ENCODE measurements at regions not wholly inside any gene's neighbourhood (a gene's known extent, or its start where the extent isn't known, plus 50 kb on each side); places are given as distances from the start of the nearest gene placed in this dataset.
"Not testable (repeated sequence)": the region's sequence is repeated elsewhere in the genome, so short reads cannot be mapped to it uniquely, and the experiment has no call there.

GRCh38 chr1:67588178-67588855 is 96.7 kb upstream of the GADD45A start:
- DNase-seq (ENCODE audit: low spot score): no peak

GRCh38 chr1:67589519-67590233 is 95.3 kb upstream of the GADD45A start:
- no peak for DNase-seq (ENCODE audit: low spot score)

GRCh38 chr1:67590329-67590728 is 94.7 kb upstream of the GADD45A start:
- DNase-seq (ENCODE audit: low spot score): no peak

GRCh38 chr1:67594764-67595163 is 90.2 kb upstream of the GADD45A start:
- DNase-seq (ENCODE audit: low spot score): no peak

GRCh38 chr1:67596674-67597073 is 88.3 kb upstream of the GADD45A start:
- DNase-seq (ENCODE audit: low spot score): no peak

- DNase-seq (ENCODE audit: low spot score): no peak
These were observed 87.7 kb upstream of the GADD45A start for GRCh38 chr1:67597336-67597735.

GRCh38 chr1:67599085-67599484 is 85.9 kb upstream of the GADD45A start:
- no peak for DNase-seq (ENCODE audit: low spot score)

- DNase-seq (ENCODE audit: low spot score): no peak
These were observed 83.5 kb upstream of the GADD45A start for GRCh38 chr1:67601539-67601938.

- no peak for DNase-seq (ENCODE audit: low spot score)
These were observed 83.0 kb upstream of the GADD45A start for GRCh38 chr1:67601955-67602354.

- no peak for DNase-seq (ENCODE audit: low spot score)
These were observed 80.2 kb upstream of the GADD45A start for GRCh38 chr1:67604778-67605177.

GRCh38 chr1:67605209-67605780 is 79.7 kb upstream of the GADD45A start:
- DNase-seq (ENCODE audit: low spot score): no peak

GRCh38 chr1:67607286-67607685 is 77.7 kb upstream of the GADD45A start:
- DNase-seq (ENCODE audit: low spot score): no peak

GRCh38 chr1:67607699-67608098 is 77.3 kb upstream of the GADD45A start:
- no peak for DNase-seq (ENCODE audit: low spot score)

- peak; percentile 36 for DNase-seq (ENCODE audit: low spot score)
These were observed 76.1 kb upstream of the GADD45A start for GRCh38 chr1:67608661-67609576.

- DNase-seq (ENCODE audit: low spot score): peak; percentile 8
These were observed 75.2 kb upstream of the GADD45A start for GRCh38 chr1:67609577-67610341.

GRCh38 chr1:67610450-67610849 is 74.6 kb upstream of the GADD45A start:
- DNase-seq (ENCODE audit: low spot score): no peak

- no peak for DNase-seq (ENCODE audit: low spot score)
These were observed 73.2 kb upstream of the GADD45A start for GRCh38 chr1:67611846-67612245.

- peak; percentile 55 for DNase-seq (ENCODE audit: low spot score)
These were observed 72.2 kb upstream of the GADD45A start for GRCh38 chr1:67612788-67613241.

- DNase-seq (ENCODE audit: low spot score): not testable (repeated sequence)
These were observed 71.5 kb upstream of the GADD45A start for GRCh38 chr1:67613479-67613878.

- DNase-seq (ENCODE audit: low spot score): no peak
These were observed 70.5 kb upstream of the GADD45A start for GRCh38 chr1:67614511-67614934.

GRCh38 chr1:67615886-67616285 is 69.1 kb upstream of the GADD45A start:
- DNase-seq (ENCODE audit: low spot score): no peak

Measured in left forelimb (tissue), 1 donor.